Activated B cell treated with CpG ODN at 0.5 μM for 24 hours (primary cell): ENCODE measurements at regions not wholly inside any gene's neighbourhood (a gene's known extent, or its start where the extent isn't known, plus 50 kb on each side); places are given as distances from the start of the nearest gene placed in this dataset.

ENCODE experiments used
- ATAC-seq: fragments of 200-7000 bp; cut with Tn5 transposase; one replicate; pipeline ENCODE4 v1.10.0; 2021; ENCODE audit warnings: low read depth, mild to moderate bottlenecking, moderate library complexity
- CTCF ChIA-PET: fragments of 350-600 bp; sonication (Branson Sonifier 250); formaldehyde crosslinking; loops from one replicate; lab custom pipeline; 2021; ENCODE audit warnings: antibody characterized with exemption; lab: Charles Lee
- POLR2A ChIA-PET: fragments of 350-600 bp; sonication (Branson Sonifier 250); formaldehyde crosslinking; loops from one replicate; lab custom pipeline; 2021; ENCODE audit warnings: antibody characterized with exemption; lab: Charles Lee
- DNase-seq: peaks from one replicate; pipeline ENCODE4 v3.0.0; 2022
- H3K27ac Mint-ChIP-seq: one replicate; pipeline ENCODE4 v1.8.0; 2020; ENCODE audit warnings: mixed read lengths
- H3K27me3 Mint-ChIP-seq: one replicate; pipeline ENCODE4 v1.8.0; 2021; ENCODE audit warnings: mixed read lengths
- H3K36me3 Mint-ChIP-seq: one replicate; pipeline ENCODE4 v1.8.0; 2021; ENCODE audit warnings: low read depth, mixed read lengths
- H3K4me1 Mint-ChIP-seq: one replicate; pipeline ENCODE4 v1.8.0; 2021; ENCODE audit warnings: mixed read lengths
- H3K4me3 Mint-ChIP-seq: one replicate; pipeline ENCODE4 v1.8.0; 2020; ENCODE audit warnings: mild to moderate bottlenecking, mixed read lengths
- H3K9me3 Mint-ChIP-seq: one replicate; pipeline ENCODE4 v1.8.0; 2020; ENCODE audit warnings: mixed read lengths
- CTCF ChIP-seq: fragments of 200-600 bp; IDR thresholded peaks from one replicate; pipeline ENCODE4 v1.8.0; 2022; ENCODE audit warnings: antibody characterized with exemption, mild to moderate bottlenecking
- intact Hi-C: fragments of 100-400 bp; cut with micrococcal nuclease; formaldehyde crosslinking; loops from one replicate; pipeline ENCODE4 v1.15.1; 2024

- no peak overlapping the region for H3K4me3 Mint-ChIP-seq
- no peaks in the 10 kb centered on the region for H3K27me3 Mint-ChIP-seq
- CTCF ChIA-PET: no interaction called here
- H3K4me1 Mint-ChIP-seq: no peaks in the 10 kb centered on the region
- DNase-seq (no peak), ATAC-seq (no peak)
- no peaks in the 10 kb centered on the region for H3K36me3 Mint-ChIP-seq
- POLR2A ChIA-PET: no interaction called here
- H3K27ac Mint-ChIP-seq: no peak overlapping the region
- intact Hi-C loops: no loop called here
- no peak for TF ChIP-seq CTCF
- H3K9me3 Mint-ChIP-seq: peaks cover 3% of the 10 kb centered on the region
Measured at GRCh38 chr4:12165616-12166015, 736.9 kb upstream of the HS3ST1 start.

- ATAC-seq (no peak), DNase-seq (no peak)
- Mint-ChIP-seq H3K4me3 (no peak overlapping the region), H3K27ac (no peak overlapping the region), H3K36me3 (no peaks in the 10 kb centered on the region), H3K9me3 (peaks cover 6% of the 10 kb centered on the region), H3K27me3 (no peaks in the 10 kb centered on the region), H3K4me1 (no peaks in the 10 kb centered on the region)
- intact Hi-C loops: no loop called here
- POLR2A ChIA-PET: no interaction called here
- TF ChIP-seq CTCF: no peak
- CTCF ChIA-PET: no interaction called here
Measured at GRCh38 chr4:12146339-12146738, 717.6 kb upstream of the HS3ST1 start.

- ChIA-PET POLR2A (no interaction called here), CTCF (no interaction called here)
- DNase-seq (no peak), ATAC-seq (no peak)
- peaks cover 4% of the 10 kb centered on the region for H3K9me3 Mint-ChIP-seq
- no peak overlapping the region for H3K27ac Mint-ChIP-seq
- H3K36me3 Mint-ChIP-seq: no peaks in the 10 kb centered on the region
- intact Hi-C loops: no loop called here
- no peaks in the 10 kb centered on the region for H3K4me1 Mint-ChIP-seq
- no peak overlapping the region for H3K4me3 Mint-ChIP-seq
- H3K27me3 Mint-ChIP-seq: no peaks in the 10 kb centered on the region
- no peak for TF ChIP-seq CTCF
Measured at GRCh38 chr4:12145768-12146167, 717.1 kb upstream of the HS3ST1 start.

GRCh38 chr4:12145106-12145505 is 716.4 kb upstream of the HS3ST1 start:
- DNase-seq: no peak
- CTCF ChIA-PET: no interaction called here

GRCh38 chr4:12144051-12144450 is 715.4 kb upstream of the HS3ST1 start:
- peaks cover 4% of the 10 kb centered on the region for H3K9me3 Mint-ChIP-seq
- intact Hi-C loops: no loop called here
- no peaks in the 10 kb centered on the region for H3K4me1 Mint-ChIP-seq
- DNase-seq: no peak
- H3K27ac Mint-ChIP-seq: no peak overlapping the region
- no peaks in the 10 kb centered on the region for H3K36me3 Mint-ChIP-seq
- no peak for TF ChIP-seq CTCF
- POLR2A ChIA-PET: no interaction called here
- H3K27me3 Mint-ChIP-seq: no peaks in the 10 kb centered on the region
- no peak overlapping the region for H3K4me3 Mint-ChIP-seq
- no peak for ATAC-seq
- CTCF ChIA-PET: no interaction called here

More at GRCh38 chr4:12145106-12145505, 716.4 kb upstream of the HS3ST1 start:
- Mint-ChIP-seq H3K27ac (no peak overlapping the region), H3K9me3 (peaks cover 4% of the 10 kb centered on the region), H3K4me3 (no peak overlapping the region), H3K27me3 (no peaks in the 10 kb centered on the region), H3K4me1 (no peaks in the 10 kb centered on the region), H3K36me3 (no peaks in the 10 kb centered on the region)
- TF ChIP-seq CTCF: no peak
- intact Hi-C loops: no loop called here
- ATAC-seq: no peak
- POLR2A ChIA-PET: no interaction called here
